IMR-90 (cell line): ENCODE measurements at regions not wholly inside any gene's neighbourhood (a gene's known extent, or its start where the extent isn't known, plus 50 kb on each side); places are given as distances from the start of the nearest gene placed in this dataset.
"Not testable (repeated sequence)": the region's sequence is repeated elsewhere in the genome, so short reads cannot be mapped to it uniquely, and the experiment has no call there.

Source experiments
- ATAC-seq: fragments of 200-7000 bp; cut with Tn5 transposase; 2 replicates; pipeline ENCODE4 v1.9.1; 2020; ENCODE audit warnings: low read depth, mild to moderate bottlenecking, moderate library complexity
- BruUV-seq: library from RNA; stranded (reverse); fragments of 400-500 nt; replicated peaks from 2 replicates; lab custom pipeline; 2021; lab: Mats Ljungman, UMichigan
- CTCF ChIA-PET: fragments of 300-600 bp; formaldehyde crosslinking; extraction: SDS; loops from one replicate; lab custom pipeline; 2021; ENCODE audit warnings: antibody characterized with exemption; lab: Yijun Ruan, JAX
- POLR2A ChIA-PET: fragments of 300-600 bp; sonication (Branson Sonifier 250); formaldehyde crosslinking; loops from one replicate; lab custom pipeline; 2022; ENCODE audit warnings: antibody characterized with exemption; ENCODE audit not compliant: unreplicated experiment; lab: Charles Lee
- DNase-seq: peaks from one replicate; pipeline ENCODE4 v3.0.0; 2013
- H2AFZ ChIP-seq: replicated peaks from 2 replicates; pipeline ENCODE3; 2013; ENCODE audit warnings: low read length, mild to moderate bottlenecking; ENCODE audit not compliant: poor library complexity
- H2AK5ac ChIP-seq: 2 replicates; pipeline ENCODE4 v1.6.1; 2013; ENCODE audit warnings: low read depth, low read length, inconsistent platforms
- H2AK9ac ChIP-seq: replicated peaks from 2 replicates; pipeline ENCODE3; 2013; ENCODE audit warnings: mild to moderate bottlenecking, low read depth, low read length, moderate library complexity; ENCODE audit not compliant: poor library complexity
- H2BK120ac ChIP-seq: 2 replicates; pipeline ENCODE4 v1.6.1; 2013; ENCODE audit warnings: low read depth, low read length, inconsistent platforms
- H2BK15ac ChIP-seq: 3 replicates; pipeline ENCODE4 v1.6.1; 2013; ENCODE audit warnings: low read depth, low read length, inconsistent platforms
- H2BK20ac ChIP-seq: 2 replicates; pipeline ENCODE4 v1.6.1; 2013; ENCODE audit warnings: low read depth, mild to moderate bottlenecking, inconsistent platforms, low read length, moderate library complexity
- H2BK5ac ChIP-seq: 2 replicates; pipeline ENCODE4 v1.6.1; 2013; ENCODE audit warnings: mild to moderate bottlenecking, low read depth, low read length, inconsistent platforms; ENCODE audit not compliant: poor library complexity, severe bottlenecking
- H3K14ac ChIP-seq: replicated peaks from 2 replicates; pipeline ENCODE4 v1.6.1; 2013; ENCODE audit warnings: low read depth, low read length, inconsistent platforms
- H3K18ac ChIP-seq: 2 replicates; pipeline ENCODE4 v1.6.1; 2013; ENCODE audit warnings: low read depth, low read length, control low read depth
- H3K23ac ChIP-seq: 2 replicates; pipeline ENCODE4 v1.6.1; 2013; ENCODE audit warnings: low read depth, low read length, inconsistent platforms
- H3K27ac ChIP-seq: 2 replicates; pipeline ENCODE4 v1.5.1; 2013; ENCODE audit warnings: mild to moderate bottlenecking, control low read depth, low read length; ENCODE audit not compliant: insufficient read depth
- H3K27me3 ChIP-seq: 2 replicates; pipeline ENCODE4 v1.6.1; 2013; ENCODE audit warnings: low read length; ENCODE audit not compliant: control insufficient read depth, insufficient read depth
- H3K36me3 ChIP-seq: 2 replicates; pipeline ENCODE4 v1.6.1; 2013; ENCODE audit warnings: low read length, mixed read lengths; ENCODE audit not compliant: control insufficient read depth, insufficient read depth
- H3K4ac ChIP-seq: 2 replicates; pipeline ENCODE4 v1.6.1; 2013; ENCODE audit warnings: low read depth, low read length, inconsistent platforms
- H3K4me1 ChIP-seq: 2 replicates; pipeline ENCODE4 v1.6.1; 2013; ENCODE audit warnings: low read length, mixed read lengths; ENCODE audit not compliant: control insufficient read depth, insufficient read depth
- H3K4me2 ChIP-seq: 2 replicates; pipeline ENCODE4 v1.6.1; 2013; ENCODE audit warnings: low read depth, mild to moderate bottlenecking, control low read depth, low read length, moderate library complexity
- H3K4me3 ChIP-seq: 2 replicates; pipeline ENCODE4 v1.5.1; 2013; ENCODE audit warnings: low read depth, mild to moderate bottlenecking, control low read depth, low read length, moderate library complexity; ENCODE audit not compliant: insufficient read depth
- H3K56ac ChIP-seq: 2 replicates; pipeline ENCODE4 v1.6.1; 2013; ENCODE audit warnings: low read length, inconsistent platforms; ENCODE audit not compliant: insufficient read depth; ENCODE audit errors: extremely low read depth
- H3K79me1 ChIP-seq, 2 experiments: 2 replicates each; pipeline ENCODE4 v1.6.1; 2013; ENCODE audit warnings: low read length in 2 of 2, inconsistent platforms in 1 of 2, low read depth in 1 of 2
- H3K9ac ChIP-seq: 2 replicates; pipeline ENCODE4 v1.6.1; 2013; ENCODE audit warnings: low read depth, low read length, control low read depth
- H3K9me1 ChIP-seq: 2 replicates; pipeline ENCODE4 v1.6.1; 2013; ENCODE audit warnings: low read length, inconsistent platforms; ENCODE audit not compliant: insufficient read depth
- H3K9me3 ChIP-seq: 2 replicates; pipeline ENCODE4 v1.6.1; 2013; ENCODE audit warnings: low read length; ENCODE audit not compliant: control insufficient read depth, insufficient read depth
- H4K20me1 ChIP-seq: 2 replicates; pipeline ENCODE4 v1.6.1; 2013; ENCODE audit warnings: low read length, inconsistent platforms; ENCODE audit not compliant: insufficient read depth
- H4K5ac ChIP-seq: 2 replicates; pipeline ENCODE4 v1.6.1; 2013; ENCODE audit warnings: mild to moderate bottlenecking, low read depth, low read length, control low read depth
- H4K8ac ChIP-seq, 2 experiments: 2 replicates each; pipeline ENCODE4 v1.6.1; 2013; ENCODE audit warnings: low read depth in 2 of 2, low read length in 2 of 2, control low read depth in 1 of 2, inconsistent platforms in 1 of 2
- H4K91ac ChIP-seq: 2 replicates; pipeline ENCODE4 v1.6.1; 2013; ENCODE audit warnings: low read depth, low read length, inconsistent platforms; ENCODE audit not compliant: insufficient read depth
- WGBS, 2 experiments: methylation state at CpG; one replicate each; pipeline versions ENCODE4 v1.1.5 to v1.1.7; 2013; ENCODE audit warnings: missing lambda C conversion rate in 2 of 2; ENCODE audit not compliant: insufficient read length in 1 of 2; ENCODE audit errors: extremely low coverage in 2 of 2; 5-methylcytosine and 5-hydroxymethylcytosine counted together
- dilution Hi-C: fragments of 300-500 bp; cut with HindIII; formaldehyde crosslinking; loops from one replicate; pipeline ENCODE4 v1.14.3; 2018; ENCODE audit warnings: low sequenced_read_pairs; ENCODE audit not compliant: unreplicated experiment
- in situ Hi-C: fragments of 300-500 bp; cut with MboI; formaldehyde crosslinking; loops from 3 replicates; pipeline ENCODE4 v1.14.3; 2019; ENCODE audit warnings: low sequenced_read_pairs, inconsistent platforms, mixed read lengths
- intact Hi-C: fragments of 100-400 bp; cut with micrococcal nuclease; formaldehyde crosslinking; loops from 2 replicates; pipeline ENCODE4 v1.10.0; 2022

GRCh38 chr7:55721004-55721403 is 141.5 kb downstream of the SEPTIN14 start:
- H3K79me1 ChIP-seq, H2BK20ac ChIP-seq, H3K14ac ChIP-seq, H4K91ac ChIP-seq, H3K4me1 ChIP-seq, H2BK15ac ChIP-seq, ATAC-seq, H2AK9ac ChIP-seq, H2BK5ac ChIP-seq, in situ Hi-C loops, H3K36me3 ChIP-seq, DNase-seq, H4K20me1 ChIP-seq, H3K27ac ChIP-seq, CTCF ChIA-PET, H4K8ac ChIP-seq, H3K4ac ChIP-seq, dilution Hi-C loops, H3K18ac ChIP-seq, H3K9ac ChIP-seq, H4K5ac ChIP-seq, H2AFZ ChIP-seq, H2BK120ac ChIP-seq, H2AK5ac ChIP-seq, H3K4me3 ChIP-seq, POLR2A ChIA-PET, H3K56ac ChIP-seq, BruUV-seq, H3K23ac ChIP-seq, H3K4me2 ChIP-seq, H3K9me1 ChIP-seq, H3K9me3 ChIP-seq, intact Hi-C loops, H3K27me3 ChIP-seq: not testable (repeated sequence)
- WGBS, 2 experiments = no CpG with 5 or more reads among the region's 1 CpG

DNA sequence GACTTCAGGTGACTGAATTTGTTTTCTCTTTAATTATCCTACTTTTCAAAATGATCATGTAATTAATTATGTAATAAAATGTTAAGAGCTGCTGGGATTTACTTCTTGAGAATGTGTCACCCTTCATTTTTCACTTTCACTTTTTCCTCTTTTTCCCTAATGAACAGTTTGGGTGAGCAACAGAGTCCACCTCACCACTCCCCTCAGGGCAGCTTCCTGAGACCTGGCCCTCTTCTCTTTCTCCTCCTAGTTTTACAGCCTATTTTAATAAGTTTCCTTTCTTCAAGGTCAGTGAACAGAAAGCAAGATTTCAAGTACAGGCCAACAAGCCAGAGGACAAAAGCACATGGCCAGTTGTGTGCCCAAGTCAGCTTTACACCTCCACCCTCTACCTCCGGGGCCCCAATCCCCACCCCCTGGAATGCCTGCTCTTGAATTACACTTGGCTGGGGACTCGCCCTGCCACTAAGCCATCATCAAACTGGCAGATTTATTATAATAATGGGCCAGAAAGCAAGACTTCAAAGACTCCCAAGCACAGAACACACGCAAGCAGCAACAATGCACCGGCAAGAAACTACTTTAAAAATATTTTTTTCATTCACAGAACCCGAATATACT is 143.1 kb upstream of the VOPP1 start:
- BruUV-seq, H2BK5ac ChIP-seq, H3K79me1 ChIP-seq, H3K36me3 ChIP-seq, H3K4ac ChIP-seq, ATAC-seq, H3K4me3 ChIP-seq, H3K4me2 ChIP-seq, dilution Hi-C loops, H3K4me1 ChIP-seq, H3K27ac ChIP-seq, H3K9ac ChIP-seq, H3K56ac ChIP-seq, in situ Hi-C loops, H3K14ac ChIP-seq, intact Hi-C loops, H3K27me3 ChIP-seq, H4K91ac ChIP-seq, POLR2A ChIA-PET, H2AK9ac ChIP-seq, CTCF ChIA-PET, H2BK20ac ChIP-seq, H3K9me3 ChIP-seq, H2BK120ac ChIP-seq, DNase-seq, H4K5ac ChIP-seq, H4K20me1 ChIP-seq, H2AFZ ChIP-seq, H2BK15ac ChIP-seq, H2AK5ac ChIP-seq, H3K18ac ChIP-seq, H4K8ac ChIP-seq, H3K23ac ChIP-seq, H3K9me1 ChIP-seq: not testable (repeated sequence)
- WGBS, 2 experiments = no CpG with 5 or more reads among the region's 5 CpGs
